Panc1 (cell line): ENCODE measurements at regions not wholly inside any gene's neighbourhood (a gene's known extent, or its start where the extent isn't known, plus 50 kb on each side); places are given as distances from the start of the nearest gene placed in this dataset.

ENCODE experiments used
- ATAC-seq: fragments of 200-7000 bp; cut with Tn5 transposase; 2 replicates; pipeline ENCODE4 v1.9.1; 2020; ENCODE audit warnings: mild to moderate bottlenecking, moderate library complexity
- BruUV-seq: library from RNA; stranded (reverse); fragments of 400-500 nt; replicated peaks from 2 replicates; lab custom pipeline; 2021; lab: Mats Ljungman, UMichigan
- CTCF ChIA-PET: fragments of 300-600 bp; sonication (Branson Sonifier 250); formaldehyde crosslinking; loops from one replicate; lab custom pipeline; 2022; ENCODE audit warnings: antibody characterized with exemption; lab: Charles Lee
- POLR2A ChIA-PET: fragments of 300-600 bp; sonication (Branson Sonifier 250); formaldehyde crosslinking; loops from one replicate; lab custom pipeline; 2022; ENCODE audit warnings: antibody characterized with exemption; lab: Charles Lee
- DNase-seq: peaks from one replicate; pipeline ENCODE4 v3.0.0-alpha.2; 2010; ENCODE audit warnings: low read depth, low spot score
- H3K27ac ChIP-seq: 2 replicates; pipeline ENCODE4 v1.5.1; 2011; ENCODE audit warnings: mild to moderate bottlenecking, low read length, inconsistent platforms
- H3K27me3 ChIP-seq: fragments of 200-500 bp; sonication (Bioruptor generic); 2 replicates; pipeline ENCODE4 v1.6.0; 2014; ENCODE audit warnings: low read length, inconsistent platforms; ENCODE audit not compliant: control insufficient read depth, insufficient read depth
- H3K36me3 ChIP-seq: fragments of 200-500 bp; sonication (Bioruptor generic); 2 replicates; pipeline ENCODE4 v1.5.1; 2014; ENCODE audit warnings: inconsistent platforms, mild to moderate bottlenecking, low read length, moderate library complexity; ENCODE audit not compliant: control insufficient read depth, insufficient read depth
- H3K4me1 ChIP-seq: 2 replicates; pipeline ENCODE4 v1.5.1; 2011; ENCODE audit warnings: inconsistent platforms, mild to moderate bottlenecking, low read length, moderate library complexity; ENCODE audit not compliant: control insufficient read depth, insufficient read depth
- H3K4me3 ChIP-seq, 2 experiments: 2 replicates each; pipeline ENCODE4 v1.5.1; 2011 to 2012; ENCODE audit warnings: low read depth in 2 of 2, low read length in 2 of 2, mild to moderate bottlenecking in 2 of 2, inconsistent platforms in 1 of 2, moderate library complexity in 1 of 2
- H3K9me3 ChIP-seq: fragments of 200-500 bp; sonication (Bioruptor generic); 2 replicates; pipeline ENCODE4 v1.5.1; 2014; ENCODE audit warnings: low read depth, mild to moderate bottlenecking, inconsistent platforms, low read length, moderate library complexity; ENCODE audit not compliant: control insufficient read depth, insufficient read depth
- POLR2AphosphoS5 ChIP-seq: IDR thresholded peaks from 2 replicates; pipeline ENCODE4 v1.6.1; 2012; ENCODE audit warnings: mild to moderate bottlenecking, low read depth, low read length, moderate library complexity
- REST ChIP-seq, 2 experiments: IDR thresholded peaks; 2 replicates each; pipeline ENCODE4 v1.6.1; 2011 to 2012; ENCODE audit warnings: low read depth in 2 of 2, control low read depth in 1 of 2, low read length in 1 of 2, mild to moderate bottlenecking in 1 of 2, moderate library complexity in 1 of 2; ENCODE audit not compliant: insufficient read depth in 1 of 2
- SIN3A ChIP-seq: IDR thresholded peaks from 2 replicates; pipeline ENCODE4 v1.6.1; 2012; ENCODE audit warnings: low read depth, mild to moderate bottlenecking, low read length, moderate library complexity, borderline replicate concordance; ENCODE audit not compliant: insufficient read depth
- TCF7L2 ChIP-seq: IDR thresholded peaks from 2 replicates; pipeline ENCODE4 v1.6.1; 2011; ENCODE audit warnings: mild to moderate bottlenecking, low read depth, low read length, inconsistent platforms
- in situ Hi-C: cut with HindIII; loops from 2 replicates; pipeline ENCODE4 v1.10.0; 2016; ENCODE audit warnings: low sequenced_read_pairs, low pct_unique_long_range_greater_than_20kb
- intact Hi-C: fragments of 100-400 bp; cut with micrococcal nuclease; formaldehyde crosslinking; loops from one replicate; pipeline ENCODE4 v1.10.0; 2022; ENCODE audit not compliant: unreplicated experiment
- TF ChIP-seq, protein P1 (sequence below): fragments of 450-650 bp; IDR thresholded peaks from 2 replicates; pipeline ENCODE4 v1.5.1; 2017; ENCODE audit warnings: mild to moderate bottlenecking

- no peaks in the 10 kb centered on the region for H3K36me3 ChIP-seq
- no peaks in the 10 kb centered on the region for H3K4me1 ChIP-seq
- no peaks in the 10 kb centered on the region for H3K9me3 ChIP-seq
- TF ChIP-seq REST (IDR thresholded peaks at IDR 0.05; ENCODE audit: insufficient read depth in 1 of 2, low read depth in 2 of 2, low read length in 1 of 2) (no peak), TCF7L2 (no peak), SIN3A (no peak), POLR2AphosphoS5 (no peak)
- TF ChIP-seq, protein P1, sequence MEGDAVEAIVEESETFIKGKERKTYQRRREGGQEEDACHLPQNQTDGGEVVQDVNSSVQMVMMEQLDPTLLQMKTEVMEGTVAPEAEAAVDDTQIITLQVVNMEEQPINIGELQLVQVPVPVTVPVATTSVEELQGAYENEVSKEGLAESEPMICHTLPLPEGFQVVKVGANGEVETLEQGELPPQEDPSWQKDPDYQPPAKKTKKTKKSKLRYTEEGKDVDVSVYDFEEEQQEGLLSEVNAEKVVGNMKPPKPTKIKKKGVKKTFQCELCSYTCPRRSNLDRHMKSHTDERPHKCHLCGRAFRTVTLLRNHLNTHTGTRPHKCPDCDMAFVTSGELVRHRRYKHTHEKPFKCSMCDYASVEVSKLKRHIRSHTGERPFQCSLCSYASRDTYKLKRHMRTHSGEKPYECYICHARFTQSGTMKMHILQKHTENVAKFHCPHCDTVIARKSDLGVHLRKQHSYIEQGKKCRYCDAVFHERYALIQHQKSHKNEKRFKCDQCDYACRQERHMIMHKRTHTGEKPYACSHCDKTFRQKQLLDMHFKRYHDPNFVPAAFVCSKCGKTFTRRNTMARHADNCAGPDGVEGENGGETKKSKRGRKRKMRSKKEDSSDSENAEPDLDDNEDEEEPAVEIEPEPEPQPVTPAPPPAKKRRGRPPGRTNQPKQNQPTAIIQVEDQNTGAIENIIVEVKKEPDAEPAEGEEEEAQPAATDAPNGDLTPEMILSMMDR, result no peak
- CTCF ChIA-PET, result no interaction called here
- BruUV-seq, result no TSS peak
- intact Hi-C loops (no loop called here), in situ Hi-C loops (no loop called here)
- POLR2A ChIA-PET, result no interaction called here
- H3K4me3 ChIP-seq, result no peak overlapping the region
- no peaks in the 10 kb centered on the region for H3K27me3 ChIP-seq
- H3K27ac ChIP-seq, result no peak overlapping the region
- DNase-seq, result no peak
- no peak for ATAC-seq
Measured at GRCh38 chr3:135699741-135700140, 265.8 kb upstream of the PPP2R3A start.

DNA sequence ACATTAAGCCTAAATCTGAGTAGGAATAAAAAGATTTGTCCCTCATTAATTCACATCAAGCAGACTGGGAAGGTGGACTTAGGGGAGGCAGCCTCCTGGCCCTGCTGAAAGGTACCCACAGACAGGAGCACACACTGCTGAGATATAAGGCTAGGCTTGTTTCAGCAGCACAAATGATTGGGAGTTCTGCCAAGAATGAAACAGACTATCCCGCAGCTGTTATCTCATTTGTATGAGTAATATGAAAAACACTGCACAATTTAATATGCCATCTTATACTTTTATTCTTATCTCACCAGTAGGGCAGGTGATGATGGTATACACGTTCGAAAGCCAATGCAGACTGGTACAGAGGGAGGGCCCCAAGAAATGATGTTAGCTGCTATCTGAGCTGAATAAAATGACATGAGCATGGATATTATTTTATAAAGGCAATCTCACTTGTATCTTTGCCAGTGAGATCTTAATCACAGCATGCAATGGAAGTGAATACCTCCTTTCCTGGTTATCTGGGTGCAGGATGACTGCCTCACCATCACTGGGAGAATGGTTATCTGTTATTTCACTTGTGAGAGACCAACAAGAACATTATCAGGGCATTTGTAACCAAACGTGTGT lies 258.7 kb upstream of the PPP2R3A start:
- ATAC-seq, result no peak
- TF ChIP-seq POLR2AphosphoS5 (no peak), TCF7L2 (no peak), REST (IDR thresholded peaks at IDR 0.05; ENCODE audit: insufficient read depth in 1 of 2, low read depth in 2 of 2, low read length in 1 of 2) (no peak)
- TF ChIP-seq, protein P1, result no peak
- Histone ChIP-seq H3K27me3 (no peaks in the 10 kb centered on the region), H3K36me3 (no peaks in the 10 kb centered on the region), H3K4me3 (no peak overlapping the region), H3K4me1 (no peaks in the 10 kb centered on the region), H3K27ac (no peak overlapping the region), H3K9me3 (no peaks in the 10 kb centered on the region)
- in situ Hi-C loops, result no loop called here
- intact Hi-C loops, result no loop called here
- BruUV-seq, result no TSS peak
- ChIA-PET CTCF (no interaction called here), POLR2A (no interaction called here)
- no peak for DNase-seq
